Stimulated activated CD8-positive, alpha-beta memory T cell treated with anti-CD3 and anti-CD28 coated beads, Interleukin-15, amount 100 ng/mL, for 4 hours (primary cell): ENCODE measurements at regions not wholly inside any gene's neighbourhood (a gene's known extent, or its start where the extent isn't known, plus 50 kb on each side); places are given as distances from the start of the nearest gene placed in this dataset.
A peak's percentile ranks its signal among the peaks of the same experiment; 100 is the strongest.
"Not testable (repeated sequence)": the region's sequence is repeated elsewhere in the genome, so short reads cannot be mapped to it uniquely, and the experiment has no call there.

ENCODE experiments used
- DNase-seq, 2 donors: peaks; one replicate each; pipeline ENCODE4 v3.0.0-alpha.2; 2020; ENCODE audit warnings: low read depth in 2 of 2

DNA sequence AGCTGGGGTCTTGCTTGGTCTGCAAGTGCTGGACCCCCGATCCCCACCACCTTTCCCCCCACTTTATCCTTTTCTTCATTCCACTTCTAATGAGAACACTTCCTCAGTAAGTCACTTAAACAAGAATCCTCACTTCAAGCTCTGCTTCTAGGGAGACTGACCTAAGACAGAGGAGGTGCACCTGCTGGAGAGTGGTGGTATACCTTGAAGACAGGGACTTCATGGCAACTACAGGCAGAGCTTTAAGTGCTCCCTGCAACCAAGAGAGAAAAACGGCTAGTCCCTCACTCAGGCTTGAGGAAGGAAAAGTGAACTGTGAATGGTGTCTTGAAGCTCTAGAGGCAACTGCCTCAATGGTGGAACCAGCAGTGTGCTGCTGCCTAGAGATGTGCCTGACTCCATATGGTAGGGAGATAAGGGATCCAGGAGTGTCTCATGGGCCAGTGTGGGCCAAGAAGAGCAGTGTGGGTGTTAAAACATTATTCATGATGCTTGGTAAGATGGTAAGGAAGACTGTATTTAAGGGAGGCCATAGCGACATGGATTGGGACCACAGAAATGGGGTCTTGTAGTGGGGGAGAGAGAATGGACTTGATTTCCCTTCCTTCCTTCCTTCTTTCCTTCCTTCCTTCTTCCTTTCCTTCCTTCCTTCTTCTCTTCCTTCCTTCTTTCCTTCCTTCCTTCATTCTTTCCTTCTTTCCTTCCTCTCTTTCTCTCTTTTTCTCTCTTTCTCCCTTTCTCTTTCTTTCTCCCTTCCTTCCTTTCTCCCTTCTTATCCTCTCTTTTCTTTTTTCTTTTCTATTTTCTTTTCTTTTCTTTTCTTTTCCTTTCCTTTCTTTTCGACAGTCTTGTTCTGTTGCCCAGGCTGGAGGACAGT lies 96.2 kb upstream of the NAP1L1 start:
- no peak for DNase-seq

DNA sequence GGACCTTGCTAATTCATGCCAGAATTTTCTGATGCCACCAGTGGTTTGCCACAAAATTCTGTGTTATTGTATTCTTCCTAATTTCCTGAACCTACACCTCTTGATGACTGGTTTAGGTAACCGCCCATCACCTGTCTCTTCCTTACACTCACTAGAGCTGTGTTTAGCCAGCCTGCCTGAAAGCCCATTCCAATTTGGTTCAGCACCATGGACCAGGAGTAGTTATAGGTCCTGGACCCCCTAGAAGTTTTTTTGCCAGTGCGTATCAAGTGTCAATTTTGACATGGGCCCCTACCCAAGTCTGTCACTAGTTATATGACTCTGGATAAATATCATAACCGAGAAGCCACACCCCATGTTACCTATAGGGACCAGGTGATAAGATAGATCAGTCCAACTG lies 94.0 kb upstream of the NAP1L1 start:
- no peak for DNase-seq

- no peak for DNase-seq
Observed at GRCh38 chr12:76177821-76178220, 93.3 kb upstream of the NAP1L1 start.

GRCh38 chr12:76176940-76177339 lies 92.5 kb upstream of the NAP1L1 start:
- DNase-seq, result no peak

- DNase-seq, result not testable (repeated sequence)
Observed at GRCh38 chr12:76175946-76176345, 91.5 kb upstream of the NAP1L1 start.

GRCh38 chr12:76173756-76174155 lies 89.3 kb upstream of the NAP1L1 start:
- no peak for DNase-seq

GRCh38 chr12:76158518-76159321 lies 74.2 kb upstream of the NAP1L1 start:
- DNase-seq, result peak; percentile 18 to 58

DNA sequence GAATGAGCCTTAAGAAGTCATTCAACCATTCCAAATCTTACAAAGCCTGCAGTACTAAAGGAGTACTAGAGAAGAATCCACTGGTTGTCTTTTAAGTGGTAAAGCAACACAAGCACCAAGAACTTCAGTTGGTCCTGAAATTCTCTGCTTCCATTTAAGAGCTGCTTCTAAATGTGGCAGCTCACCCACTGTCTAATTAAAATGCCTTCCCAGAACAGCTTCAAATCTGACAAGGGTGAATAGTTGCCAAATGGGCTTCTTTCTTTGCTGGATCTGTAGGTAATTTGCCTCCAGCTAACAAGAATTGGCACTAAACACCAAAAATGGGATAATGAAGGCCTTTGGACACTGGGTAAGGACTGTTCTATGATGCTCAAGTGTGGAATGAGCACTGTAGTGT lies 72.2 kb upstream of the NAP1L1 start:
- no peak for DNase-seq

GRCh38 chr12:76156314-76156713 lies 71.8 kb upstream of the NAP1L1 start:
- DNase-seq, result no peak

- DNase-seq, result no peak
Observed at GRCh38 chr12:76155157-76155670, 70.7 kb upstream of the NAP1L1 start.

GRCh38 chr12:76153616-76154015 lies 69.1 kb upstream of the NAP1L1 start:
- DNase-seq, result no peak

DNA sequence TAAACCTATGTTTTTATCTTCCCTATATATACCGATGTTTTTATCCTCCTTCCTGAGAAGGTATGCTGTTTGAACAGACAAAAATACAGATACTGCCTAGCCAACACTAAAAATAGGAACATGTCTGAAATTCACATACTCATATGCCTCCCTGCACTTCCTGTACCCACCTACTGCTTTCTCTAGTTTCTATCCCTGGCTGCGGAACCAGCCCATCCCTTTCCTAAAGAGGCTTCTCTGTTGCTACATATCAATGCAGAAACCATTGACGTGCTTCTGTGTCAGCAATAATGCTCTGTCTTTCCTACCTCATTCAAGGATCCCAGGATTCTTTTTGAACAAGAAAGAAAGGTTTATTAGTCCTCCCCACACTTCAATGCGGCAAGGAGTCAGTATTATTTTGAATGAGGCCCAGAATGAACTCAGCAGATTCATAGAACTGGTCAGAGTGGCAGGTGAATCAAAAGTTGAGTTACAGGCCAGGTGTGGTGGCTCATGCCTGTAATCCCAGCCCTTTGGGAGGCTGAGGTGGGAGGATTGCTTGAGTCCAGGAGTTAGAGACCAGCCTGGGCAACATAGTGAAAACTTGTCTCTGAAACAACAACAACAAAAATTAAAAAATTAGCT lies 67.8 kb upstream of the NAP1L1 start:
- no peak for DNase-seq

DNA sequence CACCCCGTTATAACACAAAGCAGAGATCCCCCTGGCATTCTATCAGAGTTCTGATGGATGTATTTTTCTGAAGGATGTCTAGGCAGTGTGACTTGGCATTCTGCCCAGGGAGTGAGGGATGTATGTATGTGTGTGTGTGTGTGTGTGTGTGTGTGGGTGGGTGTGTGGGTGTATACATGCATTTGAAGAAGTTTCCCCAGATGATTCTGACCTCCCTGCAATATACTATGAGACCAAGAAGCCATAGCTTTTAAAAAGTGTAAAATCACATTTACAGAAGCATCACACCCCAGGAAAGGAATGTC lies 59.7 kb upstream of the NAP1L1 start:
- DNase-seq, result peak in 1 of 2 donors; percentile 36

DNA sequence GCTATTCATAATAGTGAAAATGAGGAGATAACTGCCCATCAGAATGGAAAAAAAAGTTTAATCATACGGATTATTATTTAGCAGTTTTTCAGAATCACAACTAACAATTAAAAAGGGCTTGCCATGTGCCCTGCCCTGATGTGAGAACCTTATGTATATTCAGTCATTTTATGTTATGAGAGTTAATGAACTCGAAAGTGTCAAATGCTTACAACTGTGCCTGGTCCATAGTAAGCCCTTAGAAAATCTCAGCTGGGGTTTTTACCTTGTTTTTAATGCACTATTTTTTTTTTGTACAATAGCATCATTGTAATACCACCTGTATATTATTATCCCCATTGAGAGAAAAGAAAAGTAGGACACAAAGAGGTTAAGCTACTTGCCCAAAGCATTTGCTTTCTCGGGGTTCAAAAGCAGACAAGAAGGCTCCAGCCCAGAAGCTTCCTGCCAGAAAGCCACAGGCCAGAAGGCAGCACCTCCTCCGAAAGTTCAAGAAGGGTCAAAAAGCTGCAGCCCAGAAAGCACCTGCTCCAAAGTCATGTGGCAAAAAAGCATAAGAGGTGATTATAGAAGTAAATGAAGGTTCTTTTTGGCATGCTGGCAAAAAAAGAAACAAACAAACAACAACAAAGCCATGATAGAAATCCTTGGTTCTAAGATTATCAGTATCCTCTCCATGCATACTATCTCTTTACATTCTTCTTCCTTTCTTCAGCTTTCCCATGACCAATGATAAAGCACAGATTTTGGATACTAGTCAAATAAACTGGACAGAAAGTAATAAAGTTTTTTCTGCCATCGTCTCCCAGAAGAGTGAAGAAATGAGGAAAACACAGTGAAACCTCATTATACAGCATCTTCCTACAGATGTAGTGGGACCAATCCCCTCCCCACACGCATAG lies 59.1 kb upstream of the NAP1L1 start:
- DNase-seq, result no peak

GRCh38 chr12:76142305-76142704 lies 57.8 kb upstream of the NAP1L1 start:
- DNase-seq, result no peak

DNA sequence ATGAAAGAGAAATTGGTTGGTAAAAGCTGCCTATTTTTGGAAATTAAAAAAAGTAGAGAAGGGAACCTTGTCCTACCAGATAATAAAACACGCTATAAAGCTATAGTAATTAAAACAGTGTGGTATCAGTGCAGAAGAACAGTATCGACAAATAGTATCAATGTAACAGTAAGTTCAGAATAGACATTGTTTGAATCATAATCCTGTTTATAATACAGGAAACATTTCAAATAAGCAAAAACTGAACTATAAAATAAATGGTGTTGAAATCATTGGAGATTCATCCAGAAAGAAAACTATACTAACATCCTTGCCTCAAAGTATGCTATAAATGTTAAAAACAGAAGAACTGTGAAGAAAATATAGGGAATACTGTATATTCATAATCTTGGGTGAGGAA lies 54.2 kb upstream of the NAP1L1 start:
- DNase-seq, result no peak

DNA sequence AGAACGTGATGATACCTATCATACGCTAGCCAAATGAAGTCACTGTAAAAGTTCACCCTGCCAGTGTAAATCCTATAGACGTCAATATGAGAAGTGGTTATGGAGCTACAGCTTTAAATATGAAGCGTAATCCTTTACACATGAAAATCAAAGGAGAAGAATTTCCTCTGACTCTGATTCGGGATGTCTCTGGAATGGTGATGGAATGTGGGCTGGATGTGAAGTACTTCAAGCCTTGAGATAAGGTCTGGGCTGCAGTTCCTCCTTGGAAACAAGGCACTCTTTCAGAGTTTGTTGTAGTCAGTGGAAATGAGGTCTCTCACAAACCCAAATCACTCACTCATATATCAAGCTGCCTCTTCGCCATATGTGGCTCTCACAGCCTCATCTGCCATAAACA lies 53.1 kb upstream of the NAP1L1 start:
- DNase-seq, result no peak

DNA sequence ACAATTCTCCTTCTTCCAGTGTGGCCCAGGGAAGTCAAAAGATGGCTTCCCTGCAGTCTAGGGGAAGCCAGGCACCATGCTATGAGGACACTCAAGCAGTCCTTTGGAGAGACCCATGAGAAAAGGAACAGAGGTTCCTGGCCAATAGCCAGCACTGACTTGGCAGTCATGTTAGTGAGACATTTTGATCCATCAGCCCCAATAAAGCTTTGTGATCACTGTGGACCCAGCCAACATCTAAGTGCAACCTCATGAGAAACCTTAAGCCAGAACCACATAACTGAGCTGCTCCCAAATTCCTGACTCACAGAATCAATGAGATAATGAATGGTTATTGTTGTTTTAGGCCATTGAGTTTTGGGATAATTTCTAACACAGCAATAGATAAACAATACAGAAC lies 51.0 kb upstream of the NAP1L1 start:
- no peak for DNase-seq
